ENCODE measurements at regions not wholly inside any gene's neighbourhood (a gene's known extent, or its start where the extent isn't known, plus 50 kb on each side); places are given as distances from the start of the nearest gene placed in this dataset.
"Not testable (repeated sequence)": the region's sequence is repeated elsewhere in the genome, so short reads cannot be mapped to it uniquely, and the experiment has no call there.

DNA sequence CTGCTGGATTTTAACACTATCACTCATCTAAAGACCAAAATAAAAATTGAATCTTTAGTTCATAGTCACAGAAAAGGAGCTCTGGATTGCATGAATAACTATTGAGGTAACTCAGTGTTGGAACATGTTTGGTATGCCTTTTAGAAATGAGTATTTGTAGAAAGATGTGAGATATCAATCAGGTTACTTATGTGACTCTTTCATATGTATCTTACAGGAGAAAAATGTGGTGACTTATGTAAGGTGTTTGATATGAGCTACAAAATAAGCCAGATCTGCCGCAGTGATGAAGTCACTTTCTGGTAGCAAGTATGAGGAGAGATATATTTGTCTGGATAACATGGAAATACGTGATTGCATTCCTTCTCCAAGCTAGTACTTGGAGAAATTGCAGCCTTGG, 1653.3 kb upstream of the PCDH7 start:
- DNase-seq (ENCODE audit: low read depth, low spot score) = no peak

DNA sequence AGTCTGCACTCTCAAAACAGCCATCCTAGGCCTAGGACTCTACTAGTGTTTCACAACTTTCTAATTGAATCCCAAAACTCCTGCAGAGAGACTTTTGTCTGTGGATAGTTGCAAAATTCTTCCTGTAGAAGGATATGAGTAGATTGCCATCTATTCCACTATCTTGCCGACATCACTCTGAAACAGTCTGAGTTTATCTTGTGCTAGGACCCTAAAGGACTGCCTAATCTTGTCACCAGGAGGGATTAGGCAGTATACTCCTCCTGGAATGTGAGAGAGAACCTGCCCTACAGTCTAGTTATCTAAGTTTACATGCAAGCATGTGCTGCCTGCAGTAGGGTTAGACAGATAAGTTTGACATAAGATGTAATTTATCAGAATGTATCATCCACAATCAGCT, 1646.6 kb upstream of the PCDH7 start:
- no peak for DNase-seq (ENCODE audit: low read depth, low spot score)

DNA sequence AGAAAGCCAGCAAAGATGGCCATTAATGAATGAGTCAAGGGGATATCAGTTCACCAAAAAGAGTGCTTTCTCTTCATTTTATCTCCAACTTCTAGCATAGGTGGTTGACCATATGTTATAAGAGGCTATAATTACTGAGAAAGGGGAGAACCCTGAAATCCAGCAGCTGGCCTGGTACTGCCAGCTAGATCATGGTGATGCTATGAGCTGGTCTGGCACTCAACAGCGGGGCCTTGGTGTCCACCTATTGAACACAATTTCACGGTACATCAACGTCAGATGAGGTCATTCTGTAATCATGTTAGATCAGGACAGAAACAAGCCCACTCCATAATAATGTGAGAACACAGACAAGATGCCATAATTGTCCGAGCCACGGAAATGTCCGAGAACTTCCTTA, 1644.8 kb upstream of the PCDH7 start:
- DNase-seq (ENCODE audit: low read depth, low spot score) = no peak

DNA sequence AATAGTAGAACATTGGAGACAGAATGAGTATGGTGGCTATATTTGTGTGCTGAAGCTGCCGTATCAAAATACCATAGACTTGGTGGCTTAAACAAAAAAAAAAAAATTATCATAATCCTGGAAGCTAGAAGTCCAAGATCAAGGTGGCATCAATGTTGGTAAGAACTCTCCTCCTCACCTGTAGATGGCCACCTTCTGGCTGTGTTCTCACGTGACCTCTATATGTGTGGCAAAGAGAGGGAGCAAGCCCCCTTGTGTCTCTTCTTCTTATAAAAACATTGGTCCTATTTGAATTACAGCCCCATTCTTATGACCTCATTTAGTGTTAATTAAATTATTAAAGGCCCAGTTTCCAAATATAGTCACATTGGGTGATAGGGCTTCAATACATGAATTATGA, 1640.9 kb upstream of the PCDH7 start:
- DNase-seq (ENCODE audit: low read depth, low spot score) = no peak

DNA sequence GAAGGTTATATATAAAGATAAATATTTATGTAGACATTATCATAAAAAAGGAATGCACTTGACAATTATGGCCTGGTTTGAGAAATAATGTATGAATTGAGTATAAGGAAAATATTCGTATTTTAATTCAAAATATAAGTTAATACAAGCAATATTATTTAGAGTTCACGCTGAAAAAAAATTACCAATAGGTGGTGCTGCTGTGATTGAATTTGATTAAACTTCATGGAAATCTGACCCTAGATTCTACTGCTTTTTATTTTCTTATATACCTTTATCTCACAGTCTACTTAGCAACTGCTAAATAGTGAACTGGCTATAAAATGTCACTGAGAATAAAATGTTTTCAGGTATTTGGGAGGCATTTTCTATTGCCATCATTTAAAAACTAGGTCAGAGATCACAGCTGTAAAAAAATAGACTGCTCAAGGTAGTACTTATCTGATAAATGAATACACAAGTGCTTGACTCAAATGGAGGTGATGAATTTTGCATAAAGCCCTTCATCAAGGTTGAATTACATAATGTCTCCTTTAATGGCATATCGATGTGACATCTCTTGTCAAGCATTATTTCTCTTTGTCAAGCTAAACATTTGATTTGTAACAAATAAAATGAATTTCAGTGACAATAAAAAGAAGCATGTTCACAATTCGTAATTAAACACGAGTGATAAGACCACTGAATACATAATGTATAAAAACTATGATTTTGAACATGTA, 1638.8 kb upstream of the PCDH7 start:
- DNase-seq (ENCODE audit: low read depth, low spot score) = no peak

DNA sequence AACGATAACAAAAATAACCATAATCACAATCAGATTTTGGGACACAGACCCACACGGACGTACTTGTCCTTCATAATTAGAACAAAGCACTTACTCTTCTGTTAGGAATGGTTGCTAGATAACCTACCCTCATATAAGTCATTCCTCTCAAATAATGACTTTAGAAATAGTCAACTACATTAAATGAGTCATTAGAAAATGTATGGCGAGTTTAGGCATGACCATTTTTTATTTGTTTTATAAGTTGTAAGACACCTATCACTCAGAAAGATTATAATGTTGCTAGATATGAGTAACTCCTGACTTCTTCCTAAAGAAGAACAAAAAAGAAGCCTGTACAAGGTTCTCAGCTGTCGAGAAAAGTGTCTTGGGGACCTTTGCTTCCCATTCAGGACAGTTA, 1637.5 kb upstream of the PCDH7 start:
- no peak for DNase-seq (ENCODE audit: low read depth, low spot score)

DNA sequence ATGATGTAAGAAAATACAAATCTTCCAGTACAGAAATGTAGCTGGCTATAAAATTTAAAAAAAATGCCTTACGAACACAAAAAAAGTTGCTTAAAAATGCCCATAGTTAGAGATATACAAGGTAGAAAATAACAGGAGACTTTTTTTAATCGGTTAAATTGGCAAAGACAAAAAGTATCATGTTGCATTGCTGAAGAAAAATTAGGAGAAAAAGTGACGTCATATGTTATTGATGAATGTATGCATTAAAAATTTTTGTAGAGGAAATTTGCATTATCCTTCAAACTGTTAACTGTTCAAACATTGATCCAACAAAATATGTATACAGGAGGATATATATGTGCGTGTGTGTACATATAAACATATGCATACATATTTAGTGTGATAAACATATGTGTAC, 1634.4 kb upstream of the PCDH7 start:
- DNase-seq (ENCODE audit: low read depth, low spot score) = no peak

DNA sequence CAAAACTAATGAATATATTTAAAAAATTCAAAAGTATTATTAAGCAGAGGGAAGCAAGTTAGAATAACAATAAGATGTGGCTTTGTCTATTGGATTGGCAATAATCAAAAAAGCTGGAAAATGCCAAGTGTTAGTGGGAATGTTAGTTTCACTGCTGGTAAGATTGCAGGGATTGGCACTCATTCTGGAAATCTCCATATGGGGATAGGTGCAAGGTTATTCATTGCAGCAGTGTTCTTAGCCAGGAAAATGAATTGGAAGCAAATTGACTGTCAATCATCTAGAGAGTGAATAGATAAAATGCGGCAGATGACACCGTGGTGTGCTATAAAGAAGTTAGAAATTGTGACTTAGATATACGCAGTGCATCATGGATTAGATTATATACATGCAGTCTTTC, 1615.5 kb upstream of the PCDH7 start:
- no peak for DNase-seq (ENCODE audit: low read depth, low spot score)

DNA sequence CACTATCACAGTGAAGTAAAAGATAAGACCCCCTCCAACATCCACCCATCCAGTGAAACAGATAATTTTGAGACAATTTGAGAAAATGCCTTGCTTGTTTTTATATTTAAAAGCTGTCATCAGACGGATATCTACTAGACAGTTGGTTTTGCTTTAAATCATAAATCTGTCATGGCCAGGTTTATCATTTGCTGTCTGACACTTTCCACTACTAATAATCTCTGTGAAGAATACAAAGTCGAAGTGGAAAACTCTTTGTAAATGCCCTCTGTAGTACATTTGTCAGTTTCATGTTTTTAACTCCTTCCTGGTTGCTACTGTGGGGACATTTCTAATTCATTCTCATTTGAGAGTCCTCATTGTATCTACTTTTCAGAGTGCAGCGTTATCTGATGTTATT, 1606.2 kb upstream of the PCDH7 start:
- no peak for DNase-seq (ENCODE audit: low read depth, low spot score)

DNA sequence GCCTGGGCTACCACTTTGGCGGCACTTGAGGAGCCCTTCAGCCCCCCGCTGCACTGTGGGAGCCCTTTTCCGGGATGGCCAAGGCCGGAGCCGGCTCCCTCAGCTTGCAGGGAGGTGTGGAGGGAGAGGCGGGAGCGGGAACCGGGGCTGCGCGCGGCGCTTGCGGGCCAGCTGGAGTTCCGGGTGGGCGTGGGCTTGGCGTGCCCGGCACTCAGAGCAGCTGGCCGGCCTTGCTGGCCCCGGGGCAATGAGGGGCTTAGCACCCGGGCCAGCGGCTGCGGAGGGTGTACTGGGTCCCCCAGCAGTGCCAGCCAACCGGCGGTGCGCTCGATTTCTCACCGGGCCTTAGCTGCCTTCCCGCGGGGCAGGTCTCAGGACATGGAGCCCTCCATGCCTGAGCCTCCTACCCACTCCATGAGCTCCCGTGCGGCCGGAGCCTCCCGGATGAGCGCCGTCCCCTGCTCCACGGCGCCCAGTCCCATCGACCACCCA, 1602.9 kb upstream of the PCDH7 start:
- DNase-seq (ENCODE audit: low read depth, low spot score) = not testable (repeated sequence)

DNA sequence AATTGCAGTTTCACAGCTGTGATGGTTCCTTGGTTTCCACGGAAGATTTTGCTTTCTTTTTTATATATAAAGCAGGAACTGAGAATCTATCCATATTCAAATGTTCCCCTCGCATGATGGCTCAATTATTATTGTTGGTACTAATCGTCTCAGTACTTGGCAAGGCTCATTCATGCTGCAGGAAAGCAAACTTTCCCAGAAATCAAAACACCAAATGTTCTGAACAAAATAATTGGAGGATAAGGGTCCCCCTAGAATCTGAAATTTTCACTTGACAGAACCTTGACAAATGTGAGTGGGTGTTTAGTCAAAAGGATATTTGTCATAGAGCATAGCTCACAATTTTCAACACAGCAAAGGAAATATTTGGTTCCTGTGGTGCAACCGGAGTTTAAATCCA, 1598.6 kb upstream of the PCDH7 start:
- no peak for DNase-seq (ENCODE audit: low read depth, low spot score)

DNA sequence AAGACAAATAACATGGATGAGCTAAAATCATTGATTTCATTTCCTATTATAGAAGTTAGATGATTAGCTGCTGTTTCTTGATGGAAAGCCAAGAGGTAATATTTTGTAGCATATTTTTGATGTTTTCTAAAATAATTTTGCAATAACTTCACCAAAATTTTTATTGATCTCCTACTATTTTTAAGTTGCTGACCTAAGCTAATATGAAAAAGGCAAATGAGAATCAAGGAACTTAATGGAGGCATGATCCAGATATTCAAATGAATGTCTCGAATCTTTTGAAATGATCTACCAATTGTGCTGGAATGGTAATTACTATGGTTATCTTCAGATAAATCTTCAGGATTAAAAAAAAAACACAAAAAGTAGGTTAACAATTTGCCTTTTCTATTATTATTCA, 1591.4 kb upstream of the PCDH7 start:
- DNase-seq (ENCODE audit: low read depth, low spot score) = no peak

DNA sequence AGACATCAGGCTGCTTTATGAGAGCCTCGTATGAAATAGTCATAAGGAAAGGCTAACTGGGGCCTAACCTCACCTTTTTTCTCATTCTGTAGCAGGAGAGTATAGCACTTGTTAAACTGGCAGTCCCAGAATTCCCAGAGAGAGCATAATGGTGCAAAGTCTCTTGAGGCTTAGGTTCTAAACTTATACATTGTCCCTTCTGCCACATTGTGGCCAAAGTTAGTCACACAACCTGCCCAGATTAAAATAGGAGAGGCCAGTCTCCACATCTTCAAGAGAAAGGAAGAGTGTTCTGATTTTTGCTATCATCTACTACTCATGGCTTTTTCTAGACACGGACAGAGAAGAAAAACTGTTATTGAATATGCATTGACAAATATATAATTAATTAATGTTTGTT, 1588.9 kb upstream of the PCDH7 start:
- no peak for DNase-seq (ENCODE audit: low read depth, low spot score)

DNA sequence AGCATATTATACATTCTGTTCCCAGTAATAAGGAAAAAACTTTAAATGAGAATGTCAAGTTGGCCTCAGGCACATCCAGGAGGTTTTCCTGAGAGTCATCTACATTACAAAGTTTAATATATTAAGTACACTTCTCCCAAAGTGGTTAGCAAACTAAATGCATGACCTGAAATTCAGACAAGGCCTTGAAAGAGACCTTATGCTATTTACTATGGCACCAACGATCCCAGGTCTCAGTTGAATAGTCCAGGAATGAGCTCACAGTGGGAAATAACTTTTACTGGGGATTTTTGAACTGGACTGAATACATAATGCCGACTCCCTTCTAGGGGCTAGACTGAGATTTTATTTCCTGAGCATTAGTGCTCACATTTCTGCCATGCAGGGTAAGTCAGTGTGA, 1577.5 kb upstream of the PCDH7 start:
- no peak for DNase-seq (ENCODE audit: low read depth, low spot score)

DNA sequence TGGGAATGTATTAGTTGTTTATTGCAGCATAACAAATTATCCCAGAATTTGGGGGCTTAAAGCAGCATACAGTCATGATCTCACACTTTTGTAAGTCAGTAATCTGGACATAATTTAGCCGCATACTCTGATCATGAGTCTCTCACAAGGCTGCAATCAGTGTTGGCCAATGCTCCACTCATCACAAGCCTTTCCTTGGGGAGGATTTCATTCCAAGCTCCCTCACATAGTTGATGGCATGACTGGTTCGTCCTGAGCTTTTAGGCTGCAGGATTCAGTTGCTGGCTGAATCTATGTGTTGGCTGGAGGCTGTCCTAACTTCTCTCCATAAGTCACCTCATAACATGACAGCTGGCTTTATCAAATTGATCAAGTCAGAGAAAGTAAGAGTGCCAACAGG, 1568.6 kb upstream of the PCDH7 start:
- DNase-seq (ENCODE audit: low read depth, low spot score) = no peak

DNA sequence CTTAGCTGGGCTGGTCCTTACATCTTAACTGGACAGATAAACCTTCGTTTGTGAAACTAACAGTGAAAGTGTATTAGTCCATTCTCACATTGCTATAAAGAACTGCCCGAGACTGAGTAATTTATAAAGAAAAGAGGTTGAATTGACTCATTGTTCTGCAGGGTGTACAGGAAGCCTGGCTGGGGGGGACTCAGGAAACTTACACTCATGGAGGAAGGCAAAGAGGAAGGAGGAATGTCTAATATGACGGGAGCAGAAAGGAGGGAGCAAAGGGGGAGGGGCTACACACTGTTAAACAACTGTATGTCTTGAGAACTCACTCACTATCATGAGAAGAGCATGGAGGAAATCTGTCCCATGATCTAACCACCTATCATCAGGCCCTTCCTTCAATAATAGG, 1566.5 kb upstream of the PCDH7 start:
- DNase-seq (ENCODE audit: low read depth, low spot score) = peak; percentile 79

DNA sequence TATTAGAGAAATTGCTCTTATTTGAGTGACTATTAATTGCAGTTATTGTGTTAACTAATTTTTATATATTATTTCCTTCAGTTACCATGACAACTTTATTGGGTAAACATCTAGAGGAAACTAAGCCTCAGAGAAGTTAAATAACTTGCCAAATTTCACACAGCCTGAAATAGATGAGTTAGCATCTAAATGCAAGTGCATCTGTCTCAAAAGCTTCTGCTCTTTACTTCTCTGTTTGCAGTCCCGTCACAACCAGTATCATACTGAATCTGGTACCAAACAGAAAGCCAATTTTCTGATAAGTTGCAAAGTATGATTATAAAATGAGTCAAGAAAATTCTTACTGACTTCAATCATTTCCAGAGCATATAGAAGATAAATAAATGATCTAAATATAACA, 1544.9 kb upstream of the PCDH7 start:
- DNase-seq (ENCODE audit: low read depth, low spot score) = no peak

DNA sequence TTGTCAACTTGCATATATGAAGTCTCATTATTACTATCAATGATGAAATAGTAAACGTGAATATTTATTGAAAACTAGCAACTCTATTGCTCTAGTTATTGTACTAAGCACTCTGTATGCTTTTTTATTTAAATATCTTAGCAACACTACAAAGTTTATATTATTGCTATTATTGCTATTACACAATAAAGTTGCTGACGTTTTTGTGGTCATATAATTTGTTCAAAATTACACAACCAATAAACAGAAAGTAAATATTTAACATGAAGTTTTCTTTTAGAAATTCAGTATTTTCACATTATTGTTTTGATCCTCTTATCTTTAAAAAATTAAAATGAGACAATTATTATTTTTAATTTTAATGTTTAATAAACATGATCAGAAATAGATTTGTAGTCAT, 1521.1 kb upstream of the PCDH7 start:
- DNase-seq (ENCODE audit: low read depth, low spot score) = no peak

DNA sequence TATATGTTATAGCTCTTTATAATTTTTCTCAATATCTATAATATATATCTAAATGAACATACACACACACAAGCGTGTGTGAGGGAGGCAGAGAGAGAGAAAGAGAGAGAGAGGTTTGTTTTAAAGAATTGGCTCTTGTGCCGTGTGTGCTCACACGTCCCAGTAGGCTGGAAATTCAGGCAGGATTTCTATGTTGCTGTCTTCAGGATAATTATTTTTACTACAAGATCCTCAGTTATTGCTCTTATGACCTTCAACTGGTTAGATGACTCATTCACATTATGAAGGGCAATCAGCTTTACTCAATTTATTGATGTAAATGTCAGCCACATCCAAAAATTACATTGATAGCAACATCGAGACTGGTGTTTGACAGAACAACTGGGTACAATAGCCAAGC, 1520.7 kb upstream of the PCDH7 start:
- no peak for DNase-seq (ENCODE audit: low read depth, low spot score)

DNA sequence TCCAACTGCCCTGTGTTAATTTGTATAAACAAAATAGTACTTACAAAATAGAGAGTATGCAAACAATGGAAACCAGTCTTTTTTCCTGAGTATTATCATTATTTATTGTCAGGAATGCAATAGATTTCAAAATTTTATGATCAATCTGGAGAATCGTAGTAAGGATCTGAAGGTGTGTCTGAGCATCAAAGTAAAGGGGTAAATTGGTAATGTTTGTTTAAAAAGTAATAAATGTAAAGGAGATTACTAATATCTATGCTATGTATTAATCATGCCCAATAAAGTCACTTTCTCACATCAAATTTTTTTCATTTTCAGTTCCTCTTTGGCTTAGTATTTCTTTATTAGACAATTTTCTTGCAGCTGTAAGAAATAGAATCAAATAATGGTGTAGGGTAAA, 1507.1 kb upstream of the PCDH7 start:
- no peak for DNase-seq (ENCODE audit: low read depth, low spot score)

DNA sequence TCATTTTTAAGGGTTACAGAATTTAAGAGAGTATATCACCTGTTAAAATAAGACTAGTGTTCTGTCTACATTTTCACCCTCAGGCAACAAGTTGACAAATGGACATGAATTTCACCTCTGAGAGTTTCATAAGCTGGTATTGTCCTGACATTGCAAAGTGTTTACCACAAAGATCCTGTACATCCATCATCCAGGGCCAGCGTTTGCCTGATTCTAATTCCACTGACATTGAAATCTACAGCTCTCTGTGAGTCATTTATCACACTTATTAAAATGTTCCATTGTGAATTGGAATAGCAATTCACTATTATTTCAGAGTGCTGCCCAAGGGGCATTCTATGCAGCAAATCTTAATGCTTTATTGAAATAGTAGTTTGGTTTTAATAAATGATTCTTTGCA, 1499.4 kb upstream of the PCDH7 start:
- no peak for DNase-seq (ENCODE audit: low read depth, low spot score)

DNA sequence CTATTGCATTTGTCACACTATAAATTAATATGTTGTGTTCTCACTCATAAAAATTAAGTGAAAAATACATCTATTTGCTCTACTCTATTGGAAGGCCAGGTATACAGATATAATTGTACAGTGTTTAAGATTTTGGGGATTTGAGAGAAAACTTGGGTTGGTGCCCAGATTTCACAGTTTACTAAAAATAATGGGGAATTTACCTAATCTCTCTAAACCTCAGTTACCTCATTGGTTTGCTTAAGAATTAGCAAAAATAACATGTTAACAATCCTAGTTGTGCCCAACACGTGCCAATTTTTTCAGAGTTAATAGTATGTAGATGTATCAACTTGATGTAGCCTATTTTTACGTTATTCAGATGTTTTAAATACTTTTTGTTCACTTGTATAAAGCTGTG, 1495.3 kb upstream of the PCDH7 start:
- DNase-seq (ENCODE audit: low read depth, low spot score) = no peak

DNA sequence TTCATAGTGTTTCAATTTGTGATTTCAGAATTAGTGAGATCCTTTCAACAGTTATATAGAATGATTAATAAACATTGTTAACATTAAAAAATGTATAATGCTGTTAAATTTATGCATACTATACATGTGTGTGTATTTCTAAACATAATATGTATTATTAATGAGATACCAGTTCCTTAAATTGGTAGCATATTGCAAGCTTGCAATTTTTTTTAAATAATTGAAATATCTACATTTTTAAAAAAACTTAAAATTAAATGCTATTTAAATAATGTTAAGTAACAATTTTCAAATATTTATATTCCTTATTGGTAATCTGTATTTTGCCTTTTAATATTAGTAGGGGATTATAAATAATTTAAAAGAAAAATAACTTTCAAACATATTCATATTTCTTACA, 1479.5 kb upstream of the PCDH7 start:
- no peak for DNase-seq (ENCODE audit: low read depth, low spot score)

DNA sequence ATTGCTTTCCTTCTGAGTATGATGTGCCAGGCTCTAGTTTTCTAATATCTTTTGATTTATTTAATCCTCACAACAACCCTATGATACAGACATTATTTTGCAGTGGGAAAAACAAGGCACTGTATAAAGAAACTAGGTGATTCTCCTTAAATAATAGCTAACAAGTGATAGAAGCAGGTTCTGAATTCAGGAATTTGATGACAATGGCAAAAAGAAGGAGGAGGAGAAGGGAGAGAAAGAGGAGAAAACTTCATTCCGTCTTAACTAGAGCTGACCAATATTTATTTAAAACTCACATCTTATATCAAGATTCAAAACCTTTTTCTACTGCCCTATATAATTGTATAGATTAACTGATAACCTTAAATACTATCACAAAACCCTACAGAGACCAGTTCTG, 1477.1 kb upstream of the PCDH7 start:
- no peak for DNase-seq (ENCODE audit: low read depth, low spot score)

Data from pulmonary artery endothelial cell (primary cell).